22Rv1 (cell line): ENCODE measurements at regions not wholly inside any gene's neighbourhood (a gene's known extent, or its start where the extent isn't known, plus 50 kb on each side); places are given as distances from the start of the nearest gene placed in this dataset.

Source experiments
- CTCF ChIP-seq: fragments of 450-650 bp; IDR thresholded peaks from 2 replicates; pipeline ENCODE4 v1.5.1; 2017; ENCODE audit warnings: mild to moderate bottlenecking
- ZFX ChIP-seq: fragments of 450-650 bp; IDR thresholded peaks from 2 replicates; pipeline ENCODE4 v1.6.1; 2017; ENCODE audit warnings: antibody characterized with exemption, borderline replicate concordance

GRCh38 chr6:41441598-41442351 is 104.4 kb upstream of the FOXP4 start:
- TF ChIP-seq CTCF (no peak), ZFX (no peak)
